ENCODE measurements at regions not wholly inside any gene's neighbourhood (a gene's known extent, or its start where the extent isn't known, plus 50 kb on each side); places are given as distances from the start of the nearest gene placed in this dataset.
"Not testable (repeated sequence)": the region's sequence is repeated elsewhere in the genome, so short reads cannot be mapped to it uniquely, and the experiment has no call there.

GRCh38 chr6:27616328-27617045, 143.6 kb upstream of the ZNF184 start:
- DNase-seq, result no peak
- Mint-ChIP-seq H3K4me3 (no peak overlapping the region), H3K27me3 (peaks cover 45 to 76% (median 69%) of the 10 kb centered on the region in 5 donors), H3K27ac (no peak overlapping the region), H3K4me1 (peaks cover 9 to 17% (median 12%) of the 10 kb centered on the region in 4 donors), H3K36me3 (peaks cover 0 to 4% (median 0%) of the 10 kb centered on the region in 3 donors), H3K9me3 (peaks cover 0 to 4% (median 0%) of the 10 kb centered on the region in 9 donors)
- no peak for ATAC-seq
- POLR2A ChIA-PET, result no interaction called here

- no peak for ATAC-seq
- Mint-ChIP-seq H3K9me3 (peaks cover 0 to 4% (median 0%) of the 10 kb centered on the region in 9 donors), H3K4me1 (peaks cover 0 to 2% (median 0%) of the 10 kb centered on the region in 4 donors), H3K4me3 (no peak overlapping the region), H3K27me3 (peaks cover 30 to 63% (median 47%) of the 10 kb centered on the region in 5 donors), H3K27ac (no peak overlapping the region), H3K36me3 (peaks cover 0 to 1% (median 0%) of the 10 kb centered on the region in 3 donors)
- no peak for DNase-seq
- POLR2A ChIA-PET, result no interaction called here
Measured at GRCh38 chr6:27611451-27611850, 138.5 kb upstream of the ZNF184 start.

GRCh38 chr6:27608916-27609883, 136.3 kb upstream of the ZNF184 start:
- peaks cover 41 to 69% (median 57%) of the 10 kb centered on the region in 5 donors for H3K27me3 Mint-ChIP-seq

GRCh38 chr6:27605401-27606342, 132.8 kb upstream of the ZNF184 start:
- ATAC-seq, result no peak
- Mint-ChIP-seq H3K36me3 (peaks cover 1 to 18% (median 5%) of the 10 kb centered on the region in 3 donors), H3K4me3 (peak overlapping the region in 8 of 10 donors; percentile 12 to 50 (median 27)), H3K4me1 (peaks cover 4 to 16% (median 9%) of the 10 kb centered on the region in 4 donors), H3K9me3 (peaks cover 0 to 25% (median 16%) of the 10 kb centered on the region in 9 donors), H3K27ac (peak overlapping the region in 2 of 10 donors; percentile 42 to 85), H3K27me3 (peaks cover 42 to 75% (median 55%) of the 10 kb centered on the region in 5 donors)
- DNase-seq, result no peak
- POLR2A ChIA-PET, result interaction anchor here (1.1 kb wide), 1 partner anchor 67 kb away, joined by 4 read pairs; no protein-coding TSS in a partner anchor

More at GRCh38 chr6:27608916-27609883, 136.3 kb upstream of the ZNF184 start:
- DNase-seq (peak in 1 of 10 donors; percentile 27), ATAC-seq (no peak)
- Mint-ChIP-seq H3K36me3 (peaks cover 0 to 3% (median 1%) of the 10 kb centered on the region in 3 donors), H3K27ac (peak overlapping the region in 1 of 10 donors; percentile 26), H3K9me3 (peaks cover 0 to 11% (median 0%) of the 10 kb centered on the region in 9 donors), H3K4me1 (peaks cover 2 to 16% (median 8%) of the 10 kb centered on the region in 4 donors), H3K4me3 (no peak overlapping the region)
- POLR2A ChIA-PET, result no interaction called here

- peak overlapping the region in 2 of 10 donors; percentile 31 to 85 for H3K27ac Mint-ChIP-seq
- H3K4me3 Mint-ChIP-seq, result peak overlapping the region in 4 of 10 donors; percentile 18 to 30 (median 24)
- POLR2A ChIA-PET, result no interaction called here
- no peak for ATAC-seq
- peaks cover 0 to 28% (median 16%) of the 10 kb centered on the region in 9 donors for H3K9me3 Mint-ChIP-seq
- peaks cover 4 to 16% (median 9%) of the 10 kb centered on the region in 4 donors for H3K4me1 Mint-ChIP-seq
- H3K36me3 Mint-ChIP-seq, result peaks cover 1 to 18% (median 5%) of the 10 kb centered on the region in 3 donors
- H3K27me3 Mint-ChIP-seq, result peaks cover 42 to 75% (median 57%) of the 10 kb centered on the region in 5 donors
- DNase-seq, result no peak
Measured at GRCh38 chr6:27604986-27605385, 132.1 kb upstream of the ZNF184 start.

GRCh38 chr6:27601668-27602254, 128.9 kb upstream of the ZNF184 start:
- POLR2A ChIA-PET, result no interaction called here
- peaks cover 4 to 16% (median 9%) of the 10 kb centered on the region in 4 donors for H3K4me1 Mint-ChIP-seq
- H3K36me3 Mint-ChIP-seq, result peaks cover 0 to 22% (median 5%) of the 10 kb centered on the region in 3 donors
- peaks cover 0 to 34% (median 16%) of the 10 kb centered on the region in 9 donors for H3K9me3 Mint-ChIP-seq
- H3K4me3 Mint-ChIP-seq, result peak overlapping the region in 7 of 10 donors; percentile 20 to 64 (median 45)
- H3K27ac Mint-ChIP-seq, result peak overlapping the region in 1 of 10 donors; percentile 20
- peaks cover 55 to 91% (median 67%) of the 10 kb centered on the region in 5 donors for H3K27me3 Mint-ChIP-seq
- DNase-seq (no peak), ATAC-seq (no peak)

GRCh38 chr6:27599859-27600532, 127.1 kb upstream of the ZNF184 start:
- H3K27ac Mint-ChIP-seq, result no peak overlapping the region
- H3K36me3 Mint-ChIP-seq, result peaks cover 0 to 26% (median 2%) of the 10 kb centered on the region in 3 donors
- peaks cover 47 to 83% (median 68%) of the 10 kb centered on the region in 5 donors for H3K27me3 Mint-ChIP-seq
- peaks cover 0 to 29% (median 12%) of the 10 kb centered on the region in 9 donors for H3K9me3 Mint-ChIP-seq
- no peak for DNase-seq
- no peak for ATAC-seq
- POLR2A ChIA-PET, result interaction anchor here (0.7 kb wide), 1 partner anchor 779 kb away, joined by 5 read pairs; no protein-coding TSS in a partner anchor
- peaks cover 2 to 4% (median 4%) of the 10 kb centered on the region in 4 donors for H3K4me1 Mint-ChIP-seq
- no peak overlapping the region for H3K4me3 Mint-ChIP-seq

- DNase-seq, ATAC-seq, H3K27ac Mint-ChIP-seq, H3K4me1 Mint-ChIP-seq, H3K4me3 Mint-ChIP-seq, POLR2A ChIA-PET: not testable (repeated sequence)
- Mint-ChIP-seq H3K36me3 (peaks cover 0 to 20% (median 2%) of the 10 kb centered on the region in 3 donors), H3K9me3 (peaks cover 0 to 22% (median 11%) of the 10 kb centered on the region in 9 donors), H3K27me3 (peaks cover 39 to 61% (median 55%) of the 10 kb centered on the region in 5 donors)
Measured at GRCh38 chr6:27597031-27597567, 124.2 kb upstream of the ZNF184 start.

- Mint-ChIP-seq H3K9me3 (peaks cover 0 to 9% (median 2%) of the 10 kb centered on the region in 9 donors), H3K27me3 (peaks cover 27 to 42% (median 37%) of the 10 kb centered on the region in 5 donors), H3K4me1 (no peaks in the 10 kb centered on the region), H3K4me3 (no peak overlapping the region), H3K36me3 (peaks cover 0 to 6% (median 0%) of the 10 kb centered on the region in 3 donors), H3K27ac (no peak overlapping the region)
- POLR2A ChIA-PET, result no interaction called here
- ATAC-seq (no peak), DNase-seq (no peak)
Measured at GRCh38 chr6:27593861-27594260, 121.0 kb upstream of the ZNF184 start.

GRCh38 chr6:27593200-27593818, 120.4 kb upstream of the ZNF184 start:
- Mint-ChIP-seq H3K4me1 (no peaks in the 10 kb centered on the region), H3K4me3 (no peak overlapping the region), H3K27ac (no peak overlapping the region), H3K9me3 (peaks cover 0 to 9% (median 2%) of the 10 kb centered on the region in 9 donors), H3K36me3 (peaks cover 0 to 5% (median 0%) of the 10 kb centered on the region in 3 donors), H3K27me3 (peaks cover 23 to 39% (median 36%) of the 10 kb centered on the region in 5 donors)
- POLR2A ChIA-PET, result no interaction called here
- no peak for DNase-seq
- ATAC-seq, result no peak

All from naive thymus-derived CD8-positive, alpha-beta T cell (primary cell).